ENCODE measurements at regions not wholly inside any gene's neighbourhood (a gene's known extent, or its start where the extent isn't known, plus 50 kb on each side); places are given as distances from the start of the nearest gene placed in this dataset.

- Histone ChIP-seq H3K27me3 (ENCODE audit: low read length) (no peaks in the 10 kb centered on the region), H3K36me3 (ENCODE audit: low read length) (no peaks in the 10 kb centered on the region), H3K9ac (ENCODE audit: low read length) (no peak overlapping the region), H3K9me2 (replicated peaks; ENCODE audit: insufficient read depth, low read length) (no peaks in the 10 kb centered on the region), H3F3A (ENCODE audit: insufficient read depth) (no peaks in the 10 kb centered on the region), H3K9me3 (ENCODE audit: insufficient read depth, low read length) (no peaks in the 10 kb centered on the region), H3K79me2 (ENCODE audit: insufficient read depth, low read length) (no peaks in the 10 kb centered on the region), H3K4me2 (ENCODE audit: low read depth, low read length, poor library complexity, severe bottlenecking) (no peak overlapping the region), H3K4me3 (ENCODE audit: insufficient read depth, low read length, poor library complexity, severe bottlenecking) (no peak overlapping the region), H3K27ac (ENCODE audit: low read depth, low read length) (no peak overlapping the region), H4K20me1 (ENCODE audit: low read depth, low read length) (no peaks in the 10 kb centered on the region), H2AFZ (ENCODE audit: low read depth, low read length, severe bottlenecking) (no peak overlapping the region)
- no peak for TF ChIP-seq EZH2phosphoT487 (conservative IDR thresholded peaks at IDR 0.05; ENCODE audit: low read length)
- TF ChIP-seq CTCF (IDR thresholded peaks at IDR 0.05; ENCODE audit: insufficient read depth, low read length, poor library complexity, severe bottlenecking), result no peak
These were observed 534.8 kb downstream of the IQCM start for GRCh38 chr4:149280806-149281205.

- Histone ChIP-seq H3K4me2 (ENCODE audit: low read depth, low read length, poor library complexity, severe bottlenecking) (no peak overlapping the region), H3K79me2 (ENCODE audit: insufficient read depth, low read length) (no peaks in the 10 kb centered on the region), H3K9ac (ENCODE audit: low read length) (no peak overlapping the region), H3K4me3 (ENCODE audit: insufficient read depth, low read length, poor library complexity, severe bottlenecking) (no peak overlapping the region), H3K27ac (ENCODE audit: low read depth, low read length) (no peak overlapping the region), H3K27me3 (ENCODE audit: low read length) (no peaks in the 10 kb centered on the region), H4K20me1 (ENCODE audit: low read depth, low read length) (no peaks in the 10 kb centered on the region), H3K9me3 (ENCODE audit: insufficient read depth, low read length) (no peaks in the 10 kb centered on the region), H3K9me2 (replicated peaks; ENCODE audit: insufficient read depth, low read length) (no peaks in the 10 kb centered on the region), H3K36me3 (ENCODE audit: low read length) (no peaks in the 10 kb centered on the region), H3F3A (ENCODE audit: insufficient read depth) (no peaks in the 10 kb centered on the region), H2AFZ (ENCODE audit: low read depth, low read length, severe bottlenecking) (no peak overlapping the region)
- TF ChIP-seq CTCF (IDR thresholded peaks at IDR 0.05; ENCODE audit: insufficient read depth, low read length, poor library complexity, severe bottlenecking) (no peak), EZH2phosphoT487 (conservative IDR thresholded peaks at IDR 0.05; ENCODE audit: low read length) (no peak)
These were observed 535.9 kb downstream of the IQCM start for GRCh38 chr4:149279776-149280175.

- no peak for TF ChIP-seq CTCF (IDR thresholded peaks at IDR 0.05; ENCODE audit: insufficient read depth, low read length, poor library complexity, severe bottlenecking)
- no peak for TF ChIP-seq EZH2phosphoT487 (conservative IDR thresholded peaks at IDR 0.05; ENCODE audit: low read length)
These were observed 536.3 kb downstream of the IQCM start for GRCh38 chr4:149279331-149279730.

More at GRCh38 chr4:149279331-149279730, 536.3 kb downstream of the IQCM start:
- Histone ChIP-seq H3K9ac (ENCODE audit: low read length) (no peak overlapping the region), H3F3A (ENCODE audit: insufficient read depth) (no peaks in the 10 kb centered on the region), H3K79me2 (ENCODE audit: insufficient read depth, low read length) (no peaks in the 10 kb centered on the region), H3K4me2 (ENCODE audit: low read depth, low read length, poor library complexity, severe bottlenecking) (no peak overlapping the region), H2AFZ (ENCODE audit: low read depth, low read length, severe bottlenecking) (no peak overlapping the region), H3K27me3 (ENCODE audit: low read length) (no peaks in the 10 kb centered on the region), H3K9me3 (ENCODE audit: insufficient read depth, low read length) (no peaks in the 10 kb centered on the region), H3K27ac (ENCODE audit: low read depth, low read length) (no peak overlapping the region), H3K36me3 (ENCODE audit: low read length) (no peaks in the 10 kb centered on the region), H3K4me3 (ENCODE audit: insufficient read depth, low read length, poor library complexity, severe bottlenecking) (no peak overlapping the region), H3K9me2 (replicated peaks; ENCODE audit: insufficient read depth, low read length) (no peaks in the 10 kb centered on the region), H4K20me1 (ENCODE audit: low read depth, low read length) (no peaks in the 10 kb centered on the region)
